GM18511 (cell line): ENCODE measurements at regions not wholly inside any gene's neighbourhood (a gene's known extent, or its start where the extent isn't known, plus 50 kb on each side); places are given as distances from the start of the nearest gene placed in this dataset.
"Not testable (repeated sequence)": the region's sequence is repeated elsewhere in the genome, so short reads cannot be mapped to it uniquely, and the experiment has no call there.

Experiments
- ATAC-seq: cut with Tn5 transposase; IDR thresholded peaks from one replicate; pipeline ENCODE4 v1.9.1; 2021; ENCODE audit warnings: mild to moderate bottlenecking, moderate library complexity; ENCODE audit not compliant: unreplicated experiment

DNA sequence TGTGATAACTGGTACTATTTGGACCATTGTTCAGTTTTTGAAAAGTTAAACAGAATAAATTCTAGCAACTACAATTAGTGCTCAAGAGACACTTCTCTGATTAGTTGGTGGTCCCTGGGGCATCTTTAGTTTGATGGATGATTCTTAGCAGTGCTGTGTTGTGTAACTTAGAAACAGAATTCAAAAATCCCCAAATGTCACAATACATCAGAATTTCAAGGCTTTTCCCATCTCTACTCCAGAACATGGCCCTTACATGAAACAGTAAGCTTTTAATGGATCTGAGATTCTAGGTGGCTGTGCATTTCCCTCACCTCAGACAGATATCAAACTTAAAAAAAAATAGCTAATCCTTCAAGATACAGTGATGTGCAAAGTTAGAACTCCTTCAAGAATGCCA, 104.4 kb upstream of the CXCL13 start:
- ATAC-seq, result no peak

GRCh38 chr4:77501851-77502250, 103.8 kb upstream of the CXCL13 start:
- ATAC-seq, result no peak

DNA sequence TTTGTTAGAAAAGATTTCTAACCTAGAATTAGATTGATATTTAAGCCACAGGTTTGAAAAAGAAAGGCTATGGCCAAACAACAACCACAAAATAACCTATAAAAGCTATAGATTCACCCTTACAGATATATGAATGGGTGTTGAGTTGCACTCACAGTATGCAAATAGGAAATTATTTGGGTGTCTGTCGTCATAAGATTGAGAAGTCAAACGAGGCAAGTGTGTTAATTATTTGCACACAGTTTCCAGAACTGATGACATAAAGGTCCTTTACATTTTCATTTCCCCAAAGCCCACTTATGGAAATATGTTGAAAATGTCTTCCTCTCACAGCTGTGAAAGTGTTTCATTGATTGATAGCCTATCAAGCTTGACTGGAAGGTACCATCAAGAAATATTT, 101.2 kb upstream of the CXCL13 start:
- ATAC-seq, result no peak

DNA sequence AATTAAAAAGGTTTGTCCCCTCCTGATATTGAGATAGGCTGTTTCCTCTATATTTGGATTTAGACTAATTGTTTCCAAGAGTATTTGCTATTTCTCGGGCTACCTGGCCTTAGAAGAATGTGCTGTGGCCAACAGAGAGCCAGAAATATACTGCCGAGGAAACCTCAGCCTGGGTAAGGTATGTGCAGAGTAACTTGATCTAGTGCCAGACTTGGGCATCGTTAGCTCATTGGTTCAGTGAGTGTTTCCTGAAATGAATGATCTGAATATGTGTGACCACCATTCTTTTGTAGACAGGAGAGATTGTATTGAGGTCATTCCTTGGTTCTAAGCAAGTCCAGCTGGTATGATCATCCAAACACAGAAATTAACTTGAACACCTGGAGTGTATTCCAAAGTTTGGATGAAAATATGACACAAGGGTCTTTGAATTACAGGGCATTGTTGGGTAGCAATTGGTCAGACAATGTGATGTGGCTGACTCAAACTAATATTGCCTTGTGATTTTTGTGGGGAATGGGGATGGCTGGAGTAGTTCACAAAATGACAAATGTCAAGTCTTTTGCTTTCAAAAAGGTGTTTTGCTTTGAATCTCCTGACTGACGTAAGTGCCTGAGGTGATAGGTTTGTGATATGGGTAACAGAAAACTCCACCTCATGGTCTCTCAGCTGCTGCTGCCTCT, 100.2 kb upstream of the CXCL13 start:
- no peak for ATAC-seq

GRCh38 chr4:77505958-77506319, 99.7 kb upstream of the CXCL13 start:
- no peak for ATAC-seq

- ATAC-seq, result no peak
These were observed 95.3 kb upstream of the CXCL13 start for GRCh38 chr4:77510367-77510766.

DNA sequence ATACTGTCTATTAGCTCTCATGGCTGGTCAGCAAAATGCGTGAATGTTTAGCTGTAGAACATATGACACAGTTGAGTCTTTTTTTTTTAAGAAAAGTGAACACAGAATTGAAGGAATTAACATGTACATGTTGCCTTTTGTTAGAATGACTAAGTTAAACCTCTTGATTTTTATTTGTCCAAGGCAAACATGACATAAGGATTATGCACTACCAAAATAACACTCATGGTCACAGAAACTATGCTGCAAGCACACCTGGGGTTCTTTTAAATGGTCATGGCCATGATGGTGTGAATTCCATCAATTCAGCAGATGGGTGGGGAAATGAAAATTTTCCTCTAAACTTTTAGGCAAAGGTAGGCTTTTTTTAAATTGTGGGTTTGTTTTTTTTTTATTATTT, 80.1 kb upstream of the CXCL13 start:
- ATAC-seq, result no peak

GRCh38 chr4:77527900-77528299, 77.7 kb upstream of the CXCL13 start:
- not testable (repeated sequence) for ATAC-seq

DNA sequence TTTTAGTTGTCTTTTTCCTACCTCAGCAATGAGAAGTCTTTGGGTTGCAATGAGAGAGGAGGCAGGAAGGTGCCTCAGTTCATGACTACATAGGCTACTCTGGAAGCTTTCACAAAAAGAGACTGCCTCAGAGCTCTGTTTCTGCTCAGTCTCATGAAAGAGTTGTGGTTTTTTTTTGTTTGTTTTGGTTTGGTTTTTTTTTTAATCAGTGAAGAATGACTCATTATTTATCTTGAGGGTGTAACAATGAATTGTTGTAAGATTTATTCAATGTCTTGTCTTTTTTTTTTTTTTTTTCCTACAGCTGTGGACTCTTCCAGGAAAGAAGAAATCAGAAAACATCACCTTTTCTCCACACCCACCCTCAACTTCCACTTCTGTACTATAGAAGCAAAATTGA, 67.5 kb upstream of the CXCL13 start:
- ATAC-seq, result no peak

- no peak for ATAC-seq
These were observed 67.0 kb upstream of the CXCL13 start for GRCh38 chr4:77538574-77539157.
